Epithelial cell of proximal tubule (primary cell): ENCODE measurements at regions not wholly inside any gene's neighbourhood (a gene's known extent, or its start where the extent isn't known, plus 50 kb on each side); places are given as distances from the start of the nearest gene placed in this dataset.

ENCODE experiments used
- DNase-seq: peaks from one replicate; pipeline ENCODE4 v3.0.0-alpha.2; 2011; ENCODE audit warnings: low read depth
- H3K4me3 ChIP-seq: 2 replicates; pipeline ENCODE4 v1.5.1; 2011; ENCODE audit warnings: low read depth, mild to moderate bottlenecking, low read length
- TF ChIP-seq, protein P1 (sequence below): conservative IDR thresholded peaks from 2 replicates; pipeline ENCODE4 v1.5.1; 2012; ENCODE audit warnings: low read depth, mild to moderate bottlenecking, low read length

DNA sequence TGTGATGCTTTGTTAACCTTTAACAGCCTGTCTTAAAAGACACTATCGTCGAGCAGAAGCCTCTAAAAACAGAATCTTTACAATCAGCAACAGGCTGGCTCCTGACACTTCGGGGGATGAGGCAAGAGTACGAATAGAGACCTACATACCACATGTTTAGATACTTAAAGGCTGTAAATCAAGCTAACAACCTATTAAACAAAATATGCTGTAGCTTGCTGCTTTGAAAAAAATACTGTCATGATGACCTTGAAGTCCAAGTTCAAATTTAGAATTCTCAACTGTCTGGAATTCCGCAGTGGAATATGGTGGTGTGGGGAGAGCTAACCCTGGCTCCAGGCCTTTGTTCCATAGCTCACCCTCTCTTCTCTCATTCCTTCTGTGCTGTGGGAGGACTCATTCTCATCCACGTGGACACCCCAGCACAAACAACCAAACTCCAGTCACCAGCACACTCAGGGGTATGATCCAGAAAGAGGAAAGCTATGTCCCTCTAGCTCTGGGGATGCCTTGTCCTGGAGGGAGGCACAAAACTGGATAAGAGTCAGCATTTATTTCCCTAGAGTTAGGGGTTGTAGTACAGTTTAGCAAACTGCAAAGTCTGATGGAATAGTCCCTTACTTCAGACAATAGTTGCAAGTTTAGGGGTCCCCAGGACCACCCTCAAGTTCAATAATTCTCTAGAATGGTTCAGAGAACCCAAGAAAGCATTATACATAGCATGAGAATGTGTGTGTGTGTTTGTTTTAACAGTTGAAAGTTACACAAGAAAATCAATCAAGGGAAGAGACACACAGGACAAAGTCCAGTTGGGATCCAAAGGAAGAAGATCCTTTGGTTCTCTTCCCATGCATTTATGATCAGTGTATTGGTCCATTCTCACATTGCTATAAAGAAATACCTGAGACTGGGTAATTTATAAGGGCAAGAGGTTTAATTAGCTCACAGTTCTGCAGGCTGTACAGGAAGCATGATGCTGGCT, 196.1 kb upstream of the SVIL start:
- no peak overlapping the region for H3K4me3 ChIP-seq
- no peak for DNase-seq
- TF ChIP-seq, protein P1, sequence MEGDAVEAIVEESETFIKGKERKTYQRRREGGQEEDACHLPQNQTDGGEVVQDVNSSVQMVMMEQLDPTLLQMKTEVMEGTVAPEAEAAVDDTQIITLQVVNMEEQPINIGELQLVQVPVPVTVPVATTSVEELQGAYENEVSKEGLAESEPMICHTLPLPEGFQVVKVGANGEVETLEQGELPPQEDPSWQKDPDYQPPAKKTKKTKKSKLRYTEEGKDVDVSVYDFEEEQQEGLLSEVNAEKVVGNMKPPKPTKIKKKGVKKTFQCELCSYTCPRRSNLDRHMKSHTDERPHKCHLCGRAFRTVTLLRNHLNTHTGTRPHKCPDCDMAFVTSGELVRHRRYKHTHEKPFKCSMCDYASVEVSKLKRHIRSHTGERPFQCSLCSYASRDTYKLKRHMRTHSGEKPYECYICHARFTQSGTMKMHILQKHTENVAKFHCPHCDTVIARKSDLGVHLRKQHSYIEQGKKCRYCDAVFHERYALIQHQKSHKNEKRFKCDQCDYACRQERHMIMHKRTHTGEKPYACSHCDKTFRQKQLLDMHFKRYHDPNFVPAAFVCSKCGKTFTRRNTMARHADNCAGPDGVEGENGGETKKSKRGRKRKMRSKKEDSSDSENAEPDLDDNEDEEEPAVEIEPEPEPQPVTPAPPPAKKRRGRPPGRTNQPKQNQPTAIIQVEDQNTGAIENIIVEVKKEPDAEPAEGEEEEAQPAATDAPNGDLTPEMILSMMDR = no peak

DNA sequence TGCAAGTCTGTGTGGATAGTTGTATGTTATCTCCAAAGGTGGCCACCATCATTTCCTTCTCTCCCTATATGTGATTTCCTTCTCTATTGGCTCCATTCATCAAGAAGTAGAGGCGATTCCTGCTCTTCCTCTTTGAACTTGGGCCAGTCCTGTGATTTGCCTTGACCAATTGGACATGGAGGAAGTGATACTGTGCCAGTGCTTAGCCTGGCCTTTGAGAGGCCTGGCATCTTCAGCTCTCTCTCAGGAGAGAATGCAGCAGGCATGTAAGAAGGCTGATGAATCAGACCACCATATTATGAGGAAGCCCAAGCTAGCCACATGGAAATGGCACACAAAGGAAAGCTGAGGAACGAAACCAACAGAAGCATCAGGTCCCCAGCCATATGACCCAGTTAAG, 195.0 kb upstream of the SVIL start:
- DNase-seq = no peak
- TF ChIP-seq, protein P1 = no peak
- H3K4me3 ChIP-seq = no peak overlapping the region

DNA sequence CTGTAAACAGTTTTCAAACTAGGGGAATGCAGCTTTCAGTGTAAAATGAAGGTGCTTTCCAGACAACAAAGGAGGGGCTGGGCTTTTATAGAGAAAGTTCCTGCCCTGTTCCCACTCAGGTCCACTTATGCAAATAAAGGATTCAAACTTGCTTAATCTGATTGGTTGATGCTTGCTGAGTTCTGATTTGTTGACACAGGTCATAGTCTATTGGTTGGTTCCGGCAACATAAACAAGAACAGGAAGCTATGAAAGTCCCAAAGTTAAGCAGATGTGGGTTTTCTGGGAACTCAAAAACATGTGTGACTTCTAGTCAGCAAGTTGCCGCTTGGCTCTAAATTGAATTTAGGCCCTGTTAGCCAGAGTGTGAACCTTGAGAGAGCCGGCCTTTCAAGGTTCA, 194.2 kb upstream of the SVIL start:
- DNase-seq = no peak
- TF ChIP-seq, protein P1 = no peak
- H3K4me3 ChIP-seq = no peak overlapping the region

DNA sequence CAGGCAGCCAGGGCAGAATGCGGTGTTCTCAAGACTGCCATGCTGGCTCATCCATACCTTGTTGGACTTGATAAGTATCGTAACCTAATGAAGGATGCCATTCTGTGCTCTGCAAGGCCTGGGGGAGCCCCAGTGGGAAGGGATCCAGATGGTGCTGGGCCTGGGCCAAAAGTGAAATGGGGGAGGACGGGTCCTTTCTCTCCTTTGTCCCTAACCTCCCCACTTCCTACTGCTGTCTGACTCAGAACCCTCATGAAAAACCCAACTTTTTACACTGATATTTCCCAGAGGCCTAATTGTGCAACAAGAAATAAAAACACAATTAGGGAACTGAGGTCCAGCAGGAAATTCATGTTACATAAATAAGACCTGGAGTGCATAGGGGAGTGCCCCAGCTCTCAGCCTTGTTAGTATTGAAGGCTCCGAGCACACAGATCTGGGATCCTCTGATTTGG, 193.7 kb upstream of the SVIL start:
- TF ChIP-seq, protein P1 = no peak
- DNase-seq = no peak
- no peak overlapping the region for H3K4me3 ChIP-seq

DNA sequence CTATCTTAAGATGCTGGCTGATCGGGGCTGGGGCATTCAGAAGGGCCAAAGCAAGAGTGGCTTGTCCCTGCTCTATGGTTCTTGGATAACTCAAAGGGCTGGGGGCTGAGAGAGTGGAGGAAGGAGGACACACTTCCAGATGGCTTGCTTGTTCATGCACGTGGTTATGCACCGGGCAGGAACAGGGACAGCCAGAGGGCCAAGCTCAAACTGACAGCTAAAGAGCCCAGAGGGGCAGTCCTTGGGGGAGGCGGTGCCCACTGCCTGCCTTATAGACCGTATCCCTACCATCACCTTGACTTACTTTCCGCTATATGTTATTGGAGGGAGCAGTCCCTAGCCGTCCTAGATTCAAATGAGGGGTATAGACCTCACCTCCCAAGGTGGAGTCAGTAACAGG, 192.7 kb upstream of the SVIL start:
- TF ChIP-seq, protein P1 = no peak
- no peak for DNase-seq
- H3K4me3 ChIP-seq = no peak overlapping the region

DNA sequence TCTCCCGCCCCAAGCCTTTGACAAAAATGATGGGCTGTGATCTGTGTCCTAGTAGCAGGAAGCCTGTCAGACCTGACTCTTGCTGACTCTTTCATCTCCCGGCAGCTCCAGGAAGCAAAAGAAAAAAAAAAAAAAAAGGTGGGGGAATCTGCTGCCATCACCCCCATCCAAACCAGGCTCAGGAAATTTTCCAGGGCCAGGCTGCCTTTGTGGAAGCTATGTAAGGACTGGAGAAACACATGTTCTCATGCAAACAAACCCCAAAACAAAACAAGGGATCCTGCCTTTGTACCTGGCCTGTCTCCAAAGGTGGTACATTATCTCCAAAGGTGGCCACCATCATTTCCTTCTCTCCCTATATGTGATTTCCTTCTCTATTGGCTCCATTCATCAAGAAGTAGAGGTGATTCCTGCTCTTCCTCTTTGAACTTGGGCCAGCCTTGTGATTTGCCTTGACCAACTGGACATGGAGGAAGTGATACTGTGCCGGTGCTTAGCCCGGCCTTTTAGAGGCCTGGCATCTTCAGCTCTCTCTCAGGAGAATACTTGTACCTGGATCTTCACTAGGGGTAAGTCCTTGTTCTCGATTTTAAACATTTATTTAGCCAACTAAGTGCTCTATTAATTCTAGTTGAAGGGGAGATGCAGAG, 192.2 kb upstream of the SVIL start:
- TF ChIP-seq, protein P1 = no peak
- no peak for DNase-seq
- H3K4me3 ChIP-seq = no peak overlapping the region
